OCI-LY3 (cell line): ENCODE measurements at regions not wholly inside any gene's neighbourhood (a gene's known extent, or its start where the extent isn't known, plus 50 kb on each side); places are given as distances from the start of the nearest gene placed in this dataset.

Source experiments
- EZH2phosphoT487 ChIP-seq: fragments of 200-600 bp; shearing (Covaris generic); IDR thresholded peaks from 2 replicates; pipeline ENCODE4 v1.6.1; 2018; ENCODE audit warnings: antibody characterized with exemption, mixed run types, low read depth
- TF ChIP-seq, protein P1 (sequence below): fragments of 200-600, 300-600 bp; sonication (generic); IDR thresholded peaks from 2 replicates; pipeline ENCODE4 v1.5.1; 2014; ENCODE audit warnings: antibody characterized with exemption, low read length, low read depth

DNA sequence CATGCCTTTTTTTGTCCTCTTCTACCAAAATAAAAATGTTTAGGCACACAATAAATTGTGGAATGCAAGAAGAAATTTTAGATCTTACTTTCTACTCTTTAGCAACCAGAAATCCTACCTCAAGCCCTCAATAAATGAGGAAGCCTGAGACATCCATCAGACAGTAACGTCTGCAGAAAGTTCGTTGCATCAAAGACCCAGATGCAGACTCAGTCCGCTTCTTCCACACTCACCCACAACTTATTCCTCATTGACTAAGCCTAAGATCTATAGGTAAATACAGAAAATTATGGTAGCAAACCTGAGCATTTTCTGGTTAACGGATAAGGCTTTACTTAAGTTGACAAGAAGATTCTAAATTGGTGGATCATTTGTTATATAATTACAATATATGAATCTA lies 579.4 kb upstream of the ID2 start:
- TF ChIP-seq, protein P1, sequence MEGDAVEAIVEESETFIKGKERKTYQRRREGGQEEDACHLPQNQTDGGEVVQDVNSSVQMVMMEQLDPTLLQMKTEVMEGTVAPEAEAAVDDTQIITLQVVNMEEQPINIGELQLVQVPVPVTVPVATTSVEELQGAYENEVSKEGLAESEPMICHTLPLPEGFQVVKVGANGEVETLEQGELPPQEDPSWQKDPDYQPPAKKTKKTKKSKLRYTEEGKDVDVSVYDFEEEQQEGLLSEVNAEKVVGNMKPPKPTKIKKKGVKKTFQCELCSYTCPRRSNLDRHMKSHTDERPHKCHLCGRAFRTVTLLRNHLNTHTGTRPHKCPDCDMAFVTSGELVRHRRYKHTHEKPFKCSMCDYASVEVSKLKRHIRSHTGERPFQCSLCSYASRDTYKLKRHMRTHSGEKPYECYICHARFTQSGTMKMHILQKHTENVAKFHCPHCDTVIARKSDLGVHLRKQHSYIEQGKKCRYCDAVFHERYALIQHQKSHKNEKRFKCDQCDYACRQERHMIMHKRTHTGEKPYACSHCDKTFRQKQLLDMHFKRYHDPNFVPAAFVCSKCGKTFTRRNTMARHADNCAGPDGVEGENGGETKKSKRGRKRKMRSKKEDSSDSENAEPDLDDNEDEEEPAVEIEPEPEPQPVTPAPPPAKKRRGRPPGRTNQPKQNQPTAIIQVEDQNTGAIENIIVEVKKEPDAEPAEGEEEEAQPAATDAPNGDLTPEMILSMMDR: no peak
- TF ChIP-seq EZH2phosphoT487: no peak
